Muscle layer of colon (tissue), 2 donors: ENCODE measurements at regions not wholly inside any gene's neighbourhood (a gene's known extent, or its start where the extent isn't known, plus 50 kb on each side); places are given as distances from the start of the nearest gene placed in this dataset.

Experiments used
- H3K27ac ChIP-seq: one replicate; pipeline ENCODE4 v1.7.0; 2013; ENCODE audit warnings: low read depth, mild to moderate bottlenecking, low read length, moderate library complexity
- H3K27me3 ChIP-seq, 2 donors: one replicate each; pipeline ENCODE4 v1.7.0; 2013; ENCODE audit warnings: low read length in 2 of 2, mild to moderate bottlenecking in 2 of 2; ENCODE audit not compliant: insufficient read depth in 2 of 2, control insufficient read depth in 1 of 2
- H3K36me3 ChIP-seq: one replicate; pipeline ENCODE4 v1.7.0; 2013; ENCODE audit warnings: mild to moderate bottlenecking, low read length; ENCODE audit not compliant: insufficient read depth
- H3K4me1 ChIP-seq: one replicate; pipeline ENCODE4 v1.7.0; 2013; ENCODE audit warnings: mild to moderate bottlenecking, low read length; ENCODE audit not compliant: insufficient read depth
- H3K4me3 ChIP-seq, 2 donors: one replicate each; pipeline ENCODE4 v1.7.0; 2013; ENCODE audit warnings: low read length in 2 of 2, low read depth in 1 of 2, mild to moderate bottlenecking in 1 of 2, moderate library complexity in 1 of 2
- H3K9ac ChIP-seq: one replicate; pipeline ENCODE4 v1.7.0; 2013; ENCODE audit warnings: low read length
- H3K9me3 ChIP-seq: one replicate; pipeline ENCODE4 v1.7.0; 2013; ENCODE audit warnings: mild to moderate bottlenecking, low read length
- donor health status: abdominal sarcoma.
- donor health status: Adenocarcinoma of cecum.

DNA sequence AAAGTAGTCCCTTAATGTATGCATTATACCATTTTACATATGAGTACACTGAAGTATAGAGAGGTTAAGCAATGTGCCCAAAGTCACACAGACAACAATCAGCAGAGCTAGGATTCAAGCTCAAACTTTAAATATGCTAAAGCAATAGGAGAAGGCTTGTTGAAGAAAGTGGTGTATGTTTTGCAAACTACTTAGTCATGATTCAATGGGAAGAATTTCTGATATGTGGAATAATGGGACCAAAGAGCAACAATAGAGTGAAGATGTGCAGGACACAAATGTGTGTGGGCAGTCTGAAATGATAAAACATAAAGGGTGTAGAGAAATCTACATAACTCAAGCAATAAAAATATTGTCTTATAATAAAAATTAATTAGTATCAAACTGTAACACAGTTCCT, 109.0 kb upstream of the ARSJ start:
- Histone ChIP-seq H3K27me3 (no peaks in the 10 kb centered on the region), H3K9me3 (no peaks in the 10 kb centered on the region), H3K4me1 (peaks cover 6% of the 10 kb centered on the region), H3K27ac (no peak overlapping the region), H3K4me3 (no peak overlapping the region), H3K36me3 (no peaks in the 10 kb centered on the region), H3K9ac (no peak overlapping the region)

DNA sequence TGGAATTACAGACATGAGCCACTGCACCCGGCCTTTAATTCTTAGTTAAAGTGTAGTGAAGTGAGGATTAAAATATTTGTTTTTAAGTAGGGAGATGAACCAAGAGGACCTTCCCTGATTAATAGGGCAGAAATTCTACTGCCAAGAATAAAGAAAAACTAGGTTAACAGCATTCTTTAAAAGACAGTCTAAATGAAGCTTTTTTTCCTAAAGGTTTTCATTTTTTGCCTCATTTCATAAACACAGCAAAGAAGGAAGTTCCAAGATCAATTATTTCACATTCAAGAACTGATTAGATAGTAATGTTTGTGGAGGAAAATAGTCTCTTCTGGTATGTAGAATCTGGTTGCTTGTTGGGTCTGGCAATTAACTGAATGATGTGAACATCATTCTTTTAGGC, 112.1 kb upstream of the ARSJ start:
- Histone ChIP-seq H3K9me3 (no peaks in the 10 kb centered on the region), H3K9ac (no peak overlapping the region), H3K27me3 (no peaks in the 10 kb centered on the region), H3K36me3 (no peaks in the 10 kb centered on the region), H3K27ac (no peak overlapping the region), H3K4me1 (peaks cover 6% of the 10 kb centered on the region), H3K4me3 (no peak overlapping the region)

DNA sequence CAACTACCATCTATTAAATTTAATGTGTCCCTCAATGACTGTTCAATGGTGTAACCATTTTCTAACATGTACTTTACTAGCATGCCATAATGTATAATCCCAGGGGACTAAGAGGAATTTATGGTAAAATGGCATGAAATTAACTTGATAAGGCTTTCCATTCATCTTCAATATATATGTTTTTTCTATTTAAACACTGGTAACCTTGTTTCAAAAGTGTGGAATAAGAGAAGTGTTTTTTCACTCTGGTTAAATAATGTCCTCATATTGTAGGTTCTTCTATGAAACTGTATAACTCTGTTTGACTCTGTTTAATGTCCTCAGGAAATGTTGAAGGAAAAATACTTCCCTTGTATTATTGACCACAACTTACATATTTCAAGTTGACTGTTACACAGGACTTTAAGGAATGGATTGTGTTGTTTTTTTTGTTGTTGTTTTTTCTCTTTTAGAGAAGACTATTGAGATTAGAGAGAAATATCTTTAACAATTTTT, 113.8 kb upstream of the ARSJ start:
- Histone ChIP-seq H3K36me3 (no peaks in the 10 kb centered on the region), H3K4me1 (no peaks in the 10 kb centered on the region), H3K27me3 (no peaks in the 10 kb centered on the region), H3K9ac (no peak overlapping the region), H3K4me3 (no peak overlapping the region), H3K9me3 (no peaks in the 10 kb centered on the region), H3K27ac (no peak overlapping the region)

DNA sequence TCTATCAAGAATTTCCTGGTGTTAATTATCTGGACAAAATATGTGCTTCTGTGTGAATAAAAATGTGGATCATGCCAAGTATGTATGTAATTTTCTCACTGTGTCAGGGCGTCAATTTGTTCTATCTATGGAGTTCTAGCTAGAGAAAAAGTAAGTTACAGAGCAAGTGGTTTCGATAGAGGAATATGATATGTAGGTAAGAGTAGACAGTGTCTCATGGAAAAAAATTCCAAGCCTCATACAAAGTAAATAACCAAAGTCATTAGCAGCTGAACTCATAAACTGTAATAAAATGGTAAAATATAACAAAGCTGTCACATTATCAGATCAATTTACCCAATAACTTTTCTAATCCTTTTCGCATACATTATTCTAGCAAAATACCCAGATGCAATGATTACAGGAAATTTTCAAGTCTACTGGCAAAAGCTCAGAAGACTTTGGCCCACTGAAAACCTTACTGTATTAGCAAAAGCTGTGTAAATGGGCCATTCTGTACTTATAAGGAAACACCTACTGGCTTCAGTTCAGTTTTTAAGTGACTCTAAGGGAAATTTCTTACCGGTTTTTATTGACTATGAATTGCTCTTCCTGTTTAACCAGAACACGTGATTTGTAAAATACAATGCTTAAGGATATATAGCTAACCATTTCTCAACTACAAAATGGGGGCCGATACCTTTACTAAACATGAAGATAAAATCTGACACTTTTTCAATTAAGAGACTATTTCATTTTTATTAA, 121.0 kb upstream of the ARSJ start:
- Histone ChIP-seq H3K27me3 (no peaks in the 10 kb centered on the region), H3K9me3 (no peaks in the 10 kb centered on the region), H3K36me3 (no peaks in the 10 kb centered on the region), H3K4me3 (no peak overlapping the region), H3K27ac (no peak overlapping the region), H3K9ac (no peak overlapping the region), H3K4me1 (no peaks in the 10 kb centered on the region)

DNA sequence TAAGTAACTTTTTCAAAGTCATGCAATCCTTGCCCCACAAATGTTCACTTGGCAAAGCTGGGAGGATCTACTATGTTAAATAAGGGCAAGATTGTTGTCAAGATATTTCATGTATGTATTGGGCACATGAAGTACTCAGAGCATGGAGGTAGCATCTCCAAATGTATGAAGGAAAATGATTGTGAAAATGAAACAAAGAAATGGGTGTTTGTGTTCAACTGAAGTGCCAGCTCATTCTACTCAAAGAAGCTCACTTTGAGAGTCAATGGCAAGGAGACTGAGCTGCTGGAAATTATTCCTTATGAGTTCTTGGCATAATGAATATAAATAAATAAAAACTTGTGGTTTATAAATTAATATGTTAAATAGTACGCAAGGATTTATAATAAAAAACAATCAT, 124.5 kb upstream of the ARSJ start:
- no peaks in the 10 kb centered on the region for H3K9me3 ChIP-seq
- H3K4me1 ChIP-seq, result no peaks in the 10 kb centered on the region

DNA sequence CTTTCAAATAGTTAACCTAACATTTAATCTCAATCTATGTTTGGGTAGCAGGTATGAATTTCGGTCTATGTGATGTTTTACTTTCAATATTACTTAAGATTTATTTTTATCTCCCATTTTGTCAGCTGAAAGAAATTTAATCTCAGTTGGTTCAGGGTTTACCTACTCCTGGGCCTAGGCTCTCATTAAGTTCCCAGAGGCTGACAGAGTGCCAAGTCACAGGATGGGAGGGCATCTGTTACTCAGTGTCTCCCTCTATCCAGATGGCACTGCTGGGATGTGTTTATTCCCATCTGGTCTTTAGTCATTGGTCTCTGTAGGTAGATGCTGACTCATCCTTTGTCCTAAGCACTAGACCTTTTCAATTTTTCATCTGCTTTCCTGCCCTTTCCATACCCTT, 129.4 kb upstream of the ARSJ start:
- no peak overlapping the region for H3K27ac ChIP-seq
- no peak overlapping the region for H3K9ac ChIP-seq
- H3K4me3 ChIP-seq, result no peak overlapping the region
- no peaks in the 10 kb centered on the region for H3K36me3 ChIP-seq
- no peaks in the 10 kb centered on the region for H3K9me3 ChIP-seq
- no peaks in the 10 kb centered on the region for H3K4me1 ChIP-seq
- H3K27me3 ChIP-seq, result no peaks in the 10 kb centered on the region

More for the DNA sequence above, 124.5 kb upstream of the ARSJ start:
- Histone ChIP-seq H3K27ac (no peak overlapping the region), H3K9ac (no peak overlapping the region), H3K27me3 (no peaks in the 10 kb centered on the region), H3K36me3 (no peaks in the 10 kb centered on the region), H3K4me3 (no peak overlapping the region)

DNA sequence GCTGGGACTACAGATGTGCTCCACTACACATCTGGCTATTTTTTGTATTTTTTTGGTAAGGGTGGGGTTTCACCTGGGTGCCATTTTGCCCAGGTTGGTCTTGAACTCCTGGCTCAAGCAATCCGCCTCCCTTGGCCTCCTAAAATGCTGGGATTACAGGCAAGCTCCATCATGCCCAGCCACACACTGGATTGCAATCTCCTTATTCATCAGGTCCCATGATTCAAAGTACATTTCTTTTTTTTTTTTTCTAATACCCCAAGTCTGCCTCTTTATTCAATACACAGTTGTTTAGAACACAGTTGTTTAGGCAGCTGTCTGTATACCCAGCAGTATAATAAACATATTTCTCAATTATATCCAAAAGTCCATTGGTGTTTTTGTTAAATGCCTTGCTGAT, 130.3 kb upstream of the ARSJ start:
- Histone ChIP-seq H3K9ac (no peak overlapping the region), H3K27me3 (no peaks in the 10 kb centered on the region), H3K9me3 (no peaks in the 10 kb centered on the region), H3K27ac (no peak overlapping the region), H3K4me1 (no peaks in the 10 kb centered on the region), H3K36me3 (no peaks in the 10 kb centered on the region), H3K4me3 (no peak overlapping the region)

DNA sequence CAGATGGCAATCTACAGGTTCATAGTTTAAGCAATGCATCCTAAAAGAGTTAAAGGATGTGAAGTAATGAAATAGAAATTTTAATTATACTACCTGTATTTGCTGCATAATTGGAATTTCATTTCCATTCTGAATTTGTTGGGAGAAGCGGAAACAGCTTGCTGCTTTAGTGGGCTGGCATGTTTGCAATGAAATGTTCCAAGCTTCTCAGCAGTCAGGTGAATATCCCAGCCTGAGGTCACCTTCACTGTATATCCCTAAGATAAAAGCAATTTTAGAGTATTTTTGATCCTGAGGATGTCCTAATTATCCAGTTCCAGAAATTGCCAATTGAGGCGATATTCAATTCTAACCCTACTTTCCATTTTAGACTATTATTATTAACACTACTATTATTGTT, 136.1 kb upstream of the ARSJ start:
- Histone ChIP-seq H3K9me3 (no peaks in the 10 kb centered on the region), H3K36me3 (no peaks in the 10 kb centered on the region), H3K4me3 (no peak overlapping the region), H3K27ac (no peak overlapping the region), H3K9ac (no peak overlapping the region), H3K4me1 (no peaks in the 10 kb centered on the region), H3K27me3 (no peaks in the 10 kb centered on the region)

DNA sequence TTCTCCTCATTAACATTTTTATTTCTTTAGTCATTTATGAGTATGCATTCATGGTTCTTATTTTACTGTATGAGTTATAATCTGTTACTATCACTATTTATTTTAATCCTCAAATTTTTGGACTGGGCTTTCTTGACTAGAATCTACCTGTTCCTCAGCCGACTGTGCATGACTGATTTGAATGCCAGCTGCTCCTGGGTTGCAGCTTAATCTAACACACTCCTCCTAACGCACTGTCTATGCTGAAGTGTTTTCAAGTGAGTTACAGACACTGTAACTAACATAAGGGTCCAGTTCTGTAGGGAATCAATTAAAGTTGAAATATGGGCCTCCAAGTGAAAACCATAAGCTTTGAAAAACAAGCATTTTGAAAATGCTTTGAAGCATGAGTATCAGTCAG, 137.4 kb upstream of the ARSJ start:
- Histone ChIP-seq H3K36me3 (no peaks in the 10 kb centered on the region), H3K9ac (no peak overlapping the region), H3K4me1 (no peaks in the 10 kb centered on the region), H3K27me3 (no peaks in the 10 kb centered on the region), H3K9me3 (no peaks in the 10 kb centered on the region), H3K4me3 (no peak overlapping the region), H3K27ac (no peak overlapping the region)

DNA sequence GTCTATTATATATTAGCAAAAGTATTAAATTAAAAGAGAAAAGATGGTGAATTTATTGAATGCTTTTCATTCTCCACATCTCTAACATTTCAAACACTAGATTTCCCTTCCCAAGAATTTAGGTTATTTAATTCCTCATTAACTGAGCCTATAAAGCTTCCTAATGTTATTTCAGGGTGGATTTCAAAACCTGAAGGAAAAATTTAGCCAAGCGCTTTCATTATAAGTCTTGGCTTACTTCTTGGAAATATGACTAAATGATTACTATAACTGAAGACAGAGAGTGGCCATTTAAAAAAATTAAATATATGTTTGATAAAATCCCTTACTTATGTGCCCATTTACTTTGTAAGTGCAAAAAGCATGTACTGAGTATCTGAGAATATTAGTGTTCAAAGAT, 141.8 kb upstream of the ARSJ start:
- no peaks in the 10 kb centered on the region for H3K4me1 ChIP-seq

DNA sequence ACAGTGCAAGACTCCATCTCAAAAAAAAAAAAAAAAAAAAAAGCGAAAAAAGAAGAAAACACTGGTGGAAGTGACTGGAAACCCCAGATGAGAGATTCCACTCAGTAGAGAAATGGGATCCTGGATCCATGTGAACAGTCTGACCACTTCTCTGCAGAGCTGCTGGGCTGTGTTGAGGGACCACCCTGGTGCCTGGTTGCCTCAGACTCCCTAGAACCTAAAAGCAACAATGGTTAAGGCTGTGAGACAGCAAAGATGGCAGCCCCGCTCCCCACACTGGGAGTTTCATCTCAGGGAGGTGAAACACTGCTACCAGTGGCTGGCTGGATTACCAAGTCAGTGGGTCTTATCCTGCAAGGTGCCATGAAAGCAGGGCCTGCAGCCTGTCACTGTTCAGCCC, 152.8 kb upstream of the ARSJ start:
- H3K9me3 ChIP-seq, result no peaks in the 10 kb centered on the region
- no peak overlapping the region for H3K4me3 ChIP-seq
- H3K9ac ChIP-seq, result no peak overlapping the region
- H3K27me3 ChIP-seq, result no peaks in the 10 kb centered on the region
- no peak overlapping the region for H3K27ac ChIP-seq
- no peaks in the 10 kb centered on the region for H3K36me3 ChIP-seq
- no peaks in the 10 kb centered on the region for H3K4me1 ChIP-seq

More for the DNA sequence above, 141.8 kb upstream of the ARSJ start:
- Histone ChIP-seq H3K9ac (no peak overlapping the region), H3K4me3 (no peak overlapping the region), H3K36me3 (no peaks in the 10 kb centered on the region), H3K27me3 (no peaks in the 10 kb centered on the region), H3K9me3 (no peaks in the 10 kb centered on the region), H3K27ac (no peak overlapping the region)

DNA sequence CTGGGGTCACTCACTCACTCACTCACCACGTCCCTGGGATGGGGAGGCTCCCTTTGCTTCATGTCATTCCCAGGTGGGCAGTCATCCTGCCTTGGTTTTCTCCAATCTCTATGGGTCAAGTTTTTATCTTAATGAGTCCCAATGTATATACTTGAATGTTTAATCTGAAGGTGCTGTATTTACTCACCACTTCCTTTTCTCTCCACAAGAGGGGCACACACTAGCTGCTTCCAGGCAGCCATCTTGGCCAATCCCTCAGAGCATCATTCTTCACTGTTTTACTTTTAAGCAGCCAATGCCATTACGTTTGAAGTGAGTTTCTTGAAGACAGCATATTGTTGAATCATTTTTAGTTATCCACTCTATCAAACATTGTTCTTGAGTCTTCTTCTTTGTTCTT, 153.4 kb upstream of the ARSJ start:
- no peak overlapping the region for H3K27ac ChIP-seq
- no peaks in the 10 kb centered on the region for H3K27me3 ChIP-seq
- H3K36me3 ChIP-seq, result no peaks in the 10 kb centered on the region
- H3K9ac ChIP-seq, result no peak overlapping the region
- no peaks in the 10 kb centered on the region for H3K9me3 ChIP-seq
- H3K4me3 ChIP-seq, result no peak overlapping the region
- no peaks in the 10 kb centered on the region for H3K4me1 ChIP-seq
